Fibroblast of skin of right biceps (primary cell): ENCODE measurements at regions not wholly inside any gene's neighbourhood (a gene's known extent, or its start where the extent isn't known, plus 50 kb on each side); places are given as distances from the start of the nearest gene placed in this dataset.
"Not testable (repeated sequence)": the region's sequence is repeated elsewhere in the genome, so short reads cannot be mapped to it uniquely, and the experiment has no call there.

ENCODE experiments used
- DNase-seq: peaks from one replicate; pipeline ENCODE4 v3.0.0-alpha.2; 2013

GRCh38 chr6:51265426-51265825, 446.8 kb downstream of the TFAP2B start:
- DNase-seq, result no peak

DNA sequence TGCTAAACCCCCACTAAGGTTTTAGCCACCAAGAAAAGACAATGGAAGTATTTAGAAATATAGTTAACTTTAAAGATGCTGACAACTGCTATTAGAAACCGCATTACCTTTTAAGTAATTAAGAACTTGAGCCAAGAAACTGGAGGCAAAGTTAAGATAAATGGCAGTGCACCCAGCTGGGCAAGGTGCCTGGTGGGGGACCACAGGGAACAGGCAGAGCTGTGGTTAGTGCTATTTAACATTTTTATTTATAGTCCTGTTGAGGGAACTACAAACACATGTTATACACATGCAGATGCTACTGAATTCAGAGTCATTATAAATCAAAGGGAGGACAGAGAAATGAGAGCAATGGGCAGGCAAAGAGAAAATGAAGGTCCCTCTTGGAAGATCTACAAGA, 447.9 kb downstream of the TFAP2B start:
- no peak for DNase-seq

DNA sequence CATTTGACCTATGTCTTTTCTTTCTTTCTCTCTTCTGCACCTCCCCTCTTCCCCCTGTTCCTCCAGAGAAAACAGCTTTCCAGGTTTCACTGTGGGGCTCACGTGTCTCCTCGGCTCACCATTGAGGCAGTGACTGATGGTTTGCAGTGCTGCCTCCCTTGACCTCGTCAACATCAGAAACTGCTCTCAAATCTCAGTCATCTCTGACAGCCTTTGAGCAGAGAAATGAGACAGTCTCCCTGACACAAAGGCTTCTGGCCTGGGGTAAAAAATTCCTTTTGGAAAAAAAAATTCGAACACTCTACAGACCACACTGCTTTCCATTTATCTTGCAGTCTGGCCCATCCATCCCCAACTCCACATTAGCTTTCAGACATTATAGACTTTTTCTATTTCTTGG, 450.0 kb downstream of the TFAP2B start:
- no peak for DNase-seq

DNA sequence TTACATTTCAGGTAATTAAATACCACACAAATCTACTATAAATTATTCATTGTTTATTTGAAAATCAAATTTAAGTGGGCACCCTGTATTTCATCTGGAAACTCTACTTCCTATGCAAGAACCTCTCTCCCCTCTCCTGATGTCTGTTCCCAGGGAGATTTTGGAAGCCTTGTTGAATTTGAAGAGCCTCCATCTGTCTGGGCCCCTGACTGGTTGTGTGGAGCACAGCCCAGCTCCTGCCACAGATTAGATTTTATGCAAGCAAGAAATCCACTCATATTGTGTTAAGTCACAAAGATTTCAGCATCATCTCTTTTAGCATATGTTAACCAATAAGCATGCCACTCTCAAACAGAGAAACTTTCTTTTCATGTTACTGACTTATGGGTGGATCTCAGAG, 451.2 kb downstream of the TFAP2B start:
- DNase-seq, result no peak

GRCh38 chr6:51271615-51272014, 452.9 kb downstream of the TFAP2B start:
- DNase-seq, result no peak

- DNase-seq, result no peak
Measured at GRCh38 chr6:51273228-51273961, 454.7 kb downstream of the TFAP2B start.

- DNase-seq, result no peak
Measured at GRCh38 chr6:51277474-51277873, 458.8 kb downstream of the TFAP2B start.

- no peak for DNase-seq
Measured at GRCh38 chr6:51282026-51282425, 463.4 kb downstream of the TFAP2B start.

DNA sequence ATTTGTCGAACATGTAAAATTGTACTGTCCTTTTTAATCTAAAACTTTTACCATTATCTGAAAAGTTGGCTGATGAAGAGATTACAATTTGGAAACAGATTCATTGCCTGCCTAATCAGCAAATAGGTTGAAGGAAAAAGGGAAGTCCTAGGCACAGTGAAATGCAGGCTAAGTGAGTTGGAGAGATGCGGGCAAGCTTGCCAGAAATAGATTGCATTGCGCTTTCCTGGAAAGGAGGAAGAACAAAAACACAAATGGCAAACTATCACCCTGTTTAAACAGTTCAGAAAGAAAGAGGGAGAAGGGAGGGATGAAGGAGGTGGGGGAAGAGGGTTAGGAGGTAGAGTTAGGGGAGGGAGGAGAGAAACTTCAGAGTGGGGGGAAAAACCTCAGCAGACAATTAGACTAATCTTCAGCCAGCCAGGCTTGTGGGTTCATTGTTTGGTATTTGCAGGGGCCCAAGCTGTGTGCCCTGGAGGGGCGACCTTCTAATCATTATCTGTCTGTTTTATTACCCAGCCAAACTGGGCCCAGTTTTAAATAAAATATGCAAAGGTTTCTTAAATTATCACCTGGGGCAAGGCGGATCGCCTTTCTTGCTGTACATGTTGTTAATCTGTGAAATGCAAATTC, 465.2 kb downstream of the TFAP2B start:
- DNase-seq, result no peak

DNA sequence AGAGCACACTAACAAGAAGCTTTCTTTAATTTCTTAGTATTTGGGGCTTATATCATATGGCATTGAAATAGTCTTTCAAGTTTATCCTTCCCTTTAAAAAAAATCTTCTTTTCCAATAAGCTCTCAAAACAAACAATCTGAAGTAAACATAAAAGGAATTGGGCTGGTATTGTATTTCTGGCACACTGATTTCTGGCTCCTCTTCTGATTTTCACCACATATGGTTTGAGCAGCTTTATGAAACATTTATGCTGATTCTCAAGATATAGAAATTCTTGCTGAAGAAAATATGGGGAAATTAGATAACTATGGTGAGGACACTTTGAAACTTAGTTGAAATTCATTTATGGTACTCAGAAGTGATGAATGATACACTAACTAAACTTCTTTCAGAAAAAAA, 467.2 kb downstream of the TFAP2B start:
- DNase-seq, result no peak

DNA sequence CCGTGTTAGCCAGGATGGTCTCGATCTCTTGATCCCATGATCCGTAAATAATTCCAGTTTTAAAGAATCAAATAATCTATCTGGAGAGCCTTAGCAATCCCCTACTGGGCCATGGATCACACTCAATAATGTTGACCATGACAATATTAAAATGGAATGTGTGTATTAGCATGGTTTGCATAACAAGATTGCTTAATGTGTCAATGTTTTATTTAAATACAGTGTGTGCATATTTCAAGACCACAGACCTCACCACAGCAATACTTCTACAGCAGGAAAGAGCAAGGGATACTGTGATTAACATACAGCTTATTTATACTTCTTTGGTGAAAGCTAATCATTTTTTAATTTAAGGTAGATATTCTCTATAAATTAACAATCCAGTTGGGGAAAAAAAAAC, 470.4 kb downstream of the TFAP2B start:
- DNase-seq, result peak; percentile 73

GRCh38 chr6:51292659-51293058, 474.0 kb downstream of the TFAP2B start:
- DNase-seq, result peak; percentile 78

DNA sequence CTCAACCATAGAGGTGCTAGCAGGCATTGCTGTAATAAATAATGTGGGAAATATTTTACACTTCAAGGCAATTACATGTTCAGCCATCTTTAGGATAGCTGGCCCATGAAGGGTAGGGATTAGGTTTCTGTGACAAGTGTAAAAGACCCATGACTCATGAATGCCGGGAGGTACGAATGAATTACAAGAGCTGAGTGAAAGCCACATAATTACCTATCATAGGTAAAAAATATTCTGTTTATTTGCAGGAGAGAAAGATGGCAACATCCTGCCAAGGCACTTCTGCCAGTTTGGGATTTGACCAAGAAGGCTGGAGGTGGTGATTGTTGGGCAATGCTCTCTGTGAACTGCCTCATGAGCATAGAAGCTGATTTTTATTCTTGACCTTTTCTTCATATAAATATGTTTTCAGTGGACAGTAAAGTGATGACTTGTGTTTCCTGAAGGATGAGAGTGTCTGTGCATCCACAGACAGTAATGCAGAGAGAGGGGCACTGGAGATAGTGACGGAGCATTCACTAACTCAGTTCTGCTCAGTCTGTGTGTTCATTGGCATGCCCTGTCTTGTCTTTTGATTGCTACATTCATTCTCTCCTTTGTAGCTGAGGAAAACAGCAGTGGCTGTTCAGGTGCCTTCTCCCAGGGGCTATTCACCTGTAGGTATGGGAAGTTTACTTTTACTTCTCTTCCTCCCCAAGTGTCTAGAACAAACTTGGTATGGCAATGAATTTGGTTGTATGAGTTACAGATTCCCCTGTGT, 481.1 kb downstream of the TFAP2B start:
- no peak for DNase-seq

- no peak for DNase-seq
Measured at GRCh38 chr6:51300510-51300909, 481.8 kb downstream of the TFAP2B start.

- no peak for DNase-seq
Measured at GRCh38 chr6:51301962-51302361, 483.3 kb downstream of the TFAP2B start.

GRCh38 chr6:51302431-51302830, 483.8 kb downstream of the TFAP2B start:
- no peak for DNase-seq

DNA sequence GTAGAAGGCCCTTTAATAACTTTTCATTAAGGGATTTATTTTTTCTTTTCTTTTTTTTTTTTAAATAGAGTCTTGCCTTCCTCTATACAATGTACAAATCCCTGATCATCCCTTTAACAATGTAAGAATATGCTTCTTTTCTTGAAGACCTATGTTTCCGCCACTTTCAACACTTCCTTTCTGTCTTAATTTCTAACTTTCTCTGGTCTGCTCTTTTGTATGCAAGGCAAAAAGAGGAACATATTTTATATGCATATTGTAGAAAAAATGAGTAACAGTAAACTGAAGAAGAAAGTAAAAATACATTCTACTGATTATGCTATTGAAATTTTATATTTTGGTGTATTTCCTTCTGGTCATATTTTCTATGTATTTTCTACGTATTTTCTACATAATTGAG, 484.7 kb downstream of the TFAP2B start:
- no peak for DNase-seq

DNA sequence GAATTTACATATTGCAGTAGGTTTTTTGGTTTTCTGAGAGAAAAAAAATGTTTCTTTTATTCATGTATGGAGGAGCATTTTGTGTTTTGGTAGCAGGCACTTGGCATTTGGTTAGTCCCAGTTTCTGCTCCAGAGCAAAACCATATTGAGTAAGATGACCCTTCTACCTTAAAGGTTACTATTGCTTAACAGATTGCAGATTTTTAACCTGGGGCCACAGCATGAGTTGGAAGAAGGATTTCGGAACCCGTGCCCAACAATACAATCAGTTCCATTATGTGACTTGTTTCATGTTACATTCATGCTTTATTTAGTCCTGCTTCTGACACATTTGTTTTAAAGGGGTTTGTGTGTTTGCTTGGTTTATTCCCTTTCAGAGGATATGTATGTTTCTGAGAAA, 496.3 kb downstream of the TFAP2B start:
- DNase-seq, result no peak

DNA sequence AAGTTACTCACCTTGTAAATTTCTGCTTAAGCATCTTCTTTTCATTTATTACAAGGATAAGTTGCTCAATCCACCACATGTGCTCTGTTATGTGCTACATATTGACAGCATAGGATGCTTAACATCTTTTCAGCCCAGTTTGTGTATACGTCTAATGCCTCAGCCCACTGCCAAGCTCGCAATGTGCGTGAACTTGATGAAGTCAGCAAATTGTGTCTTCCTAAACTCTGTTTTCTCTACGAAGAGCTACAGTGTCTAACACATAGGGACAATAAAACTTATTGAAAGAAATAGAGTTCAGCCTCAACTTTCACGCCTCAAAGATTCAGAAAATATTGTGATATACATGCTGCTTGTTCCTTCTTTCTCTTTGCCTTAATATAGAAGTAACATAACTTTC, 500.0 kb downstream of the TFAP2B start:
- DNase-seq, result no peak

GRCh38 chr6:51321477-51321876, 502.8 kb downstream of the TFAP2B start:
- DNase-seq, result not testable (repeated sequence)

GRCh38 chr6:51322505-51322904, 503.8 kb downstream of the TFAP2B start:
- DNase-seq, result no peak

DNA sequence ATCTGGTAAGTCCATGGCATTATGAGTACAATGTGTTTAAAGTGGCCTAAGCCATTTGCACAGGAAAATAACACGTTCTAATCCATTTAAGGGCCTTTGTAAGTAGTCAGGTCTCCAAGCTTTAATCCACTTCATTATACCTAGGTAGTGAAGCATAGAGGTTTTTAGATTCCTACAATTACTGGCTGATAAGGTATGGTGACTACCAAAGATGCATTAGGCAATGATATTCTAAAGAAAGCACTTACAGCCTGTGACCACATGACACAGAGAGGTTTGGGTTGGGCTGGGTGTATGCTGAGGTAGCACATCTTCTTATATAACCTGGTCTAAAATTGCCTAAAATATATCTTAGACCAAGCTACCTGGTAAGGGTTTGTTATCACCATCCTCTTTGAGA, 504.4 kb downstream of the TFAP2B start:
- DNase-seq, result no peak

GRCh38 chr6:51330971-51331370, 512.3 kb downstream of the TFAP2B start:
- DNase-seq, result no peak

GRCh38 chr6:51335543-51335942, 516.9 kb downstream of the TFAP2B start:
- DNase-seq, result no peak
